RWPE2 (cell line): ENCODE measurements at regions not wholly inside any gene's neighbourhood (a gene's known extent, or its start where the extent isn't known, plus 50 kb on each side); places are given as distances from the start of the nearest gene placed in this dataset.

Experiments used
- ATAC-seq: fragments of 200-7000 bp; cut with Tn5 transposase; 3 replicates; pipeline ENCODE4 v1.9.1; 2021; ENCODE audit warnings: low read depth
- DNase-seq: peaks from one replicate; pipeline ENCODE4 v3.0.0-alpha.2; 2020; ENCODE audit warnings: low spot score
- H3K27ac ChIP-seq: fragments of 450-650 bp; 2 replicates; pipeline ENCODE4 v1.5.1; 2017; ENCODE audit warnings: mild to moderate bottlenecking; ENCODE audit not compliant: poor library complexity, severe bottlenecking
- H3K27me3 ChIP-seq: fragments of 250-450 bp; sonication (Bioruptor Pico); 2 replicates; pipeline ENCODE4 v1.5.1; 2021; ENCODE audit warnings: mild to moderate bottlenecking, moderate library complexity; ENCODE audit not compliant: insufficient read depth, poor library complexity, severe bottlenecking
- H3K36me3 ChIP-seq: fragments of 250-450 bp; sonication (Bioruptor Pico); 2 replicates; pipeline ENCODE4 v1.5.1; 2020; ENCODE audit warnings: low read depth, mild to moderate bottlenecking, moderate library complexity
- H3K4me1 ChIP-seq: fragments of 250-450 bp; sonication (Bioruptor Pico); 2 replicates; pipeline ENCODE4 v1.5.1; 2021; ENCODE audit warnings: mild to moderate bottlenecking, moderate library complexity; ENCODE audit not compliant: insufficient read depth, poor library complexity, severe bottlenecking
- H3K4me3 ChIP-seq: fragments of 250-450 bp; sonication (Bioruptor Pico); 2 replicates; pipeline ENCODE4 v1.5.1; 2021; ENCODE audit warnings: mild to moderate bottlenecking, moderate library complexity; ENCODE audit not compliant: severe bottlenecking
- H3K9me3 ChIP-seq: fragments of 250-450 bp; sonication (Bioruptor Pico); 2 replicates; pipeline ENCODE4 v1.5.1; 2021; ENCODE audit warnings: mild to moderate bottlenecking, moderate library complexity; ENCODE audit not compliant: severe bottlenecking
- TF ChIP-seq, protein P1 (sequence below): fragments of 450-650 bp; IDR thresholded peaks from one replicate; pipeline ENCODE4 v1.5.1; 2017; ENCODE audit warnings: mild to moderate bottlenecking, moderate library complexity; ENCODE audit not compliant: poor library complexity, severe bottlenecking

DNA sequence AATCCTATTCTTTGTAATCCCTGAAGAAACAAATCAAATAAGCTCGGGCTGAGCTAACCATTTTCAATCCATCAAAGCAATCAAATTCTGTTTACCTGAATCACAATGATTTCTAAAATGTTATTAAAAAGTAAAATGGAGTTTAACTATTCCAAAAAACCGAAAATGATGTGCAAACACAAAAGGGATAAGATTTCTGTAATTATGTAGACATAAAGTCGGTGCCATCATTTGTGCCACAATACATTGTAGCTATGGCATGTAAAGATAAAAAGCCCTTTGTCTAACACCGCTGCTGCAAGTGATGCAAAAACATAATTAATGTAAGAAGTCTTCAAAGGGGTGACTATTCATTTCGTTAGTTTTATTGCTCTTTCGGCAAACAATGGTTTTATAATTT, 125.1 kb upstream of the FAM204A start:
- Histone ChIP-seq H3K4me1 (no peaks in the 10 kb centered on the region), H3K9me3 (no peaks in the 10 kb centered on the region), H3K36me3 (no peaks in the 10 kb centered on the region), H3K27ac (no peak overlapping the region), H3K4me3 (no peak overlapping the region), H3K27me3 (no peaks in the 10 kb centered on the region)
- ATAC-seq (no peak), DNase-seq (no peak)
- TF ChIP-seq, protein P1, sequence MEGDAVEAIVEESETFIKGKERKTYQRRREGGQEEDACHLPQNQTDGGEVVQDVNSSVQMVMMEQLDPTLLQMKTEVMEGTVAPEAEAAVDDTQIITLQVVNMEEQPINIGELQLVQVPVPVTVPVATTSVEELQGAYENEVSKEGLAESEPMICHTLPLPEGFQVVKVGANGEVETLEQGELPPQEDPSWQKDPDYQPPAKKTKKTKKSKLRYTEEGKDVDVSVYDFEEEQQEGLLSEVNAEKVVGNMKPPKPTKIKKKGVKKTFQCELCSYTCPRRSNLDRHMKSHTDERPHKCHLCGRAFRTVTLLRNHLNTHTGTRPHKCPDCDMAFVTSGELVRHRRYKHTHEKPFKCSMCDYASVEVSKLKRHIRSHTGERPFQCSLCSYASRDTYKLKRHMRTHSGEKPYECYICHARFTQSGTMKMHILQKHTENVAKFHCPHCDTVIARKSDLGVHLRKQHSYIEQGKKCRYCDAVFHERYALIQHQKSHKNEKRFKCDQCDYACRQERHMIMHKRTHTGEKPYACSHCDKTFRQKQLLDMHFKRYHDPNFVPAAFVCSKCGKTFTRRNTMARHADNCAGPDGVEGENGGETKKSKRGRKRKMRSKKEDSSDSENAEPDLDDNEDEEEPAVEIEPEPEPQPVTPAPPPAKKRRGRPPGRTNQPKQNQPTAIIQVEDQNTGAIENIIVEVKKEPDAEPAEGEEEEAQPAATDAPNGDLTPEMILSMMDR, result no peak

DNA sequence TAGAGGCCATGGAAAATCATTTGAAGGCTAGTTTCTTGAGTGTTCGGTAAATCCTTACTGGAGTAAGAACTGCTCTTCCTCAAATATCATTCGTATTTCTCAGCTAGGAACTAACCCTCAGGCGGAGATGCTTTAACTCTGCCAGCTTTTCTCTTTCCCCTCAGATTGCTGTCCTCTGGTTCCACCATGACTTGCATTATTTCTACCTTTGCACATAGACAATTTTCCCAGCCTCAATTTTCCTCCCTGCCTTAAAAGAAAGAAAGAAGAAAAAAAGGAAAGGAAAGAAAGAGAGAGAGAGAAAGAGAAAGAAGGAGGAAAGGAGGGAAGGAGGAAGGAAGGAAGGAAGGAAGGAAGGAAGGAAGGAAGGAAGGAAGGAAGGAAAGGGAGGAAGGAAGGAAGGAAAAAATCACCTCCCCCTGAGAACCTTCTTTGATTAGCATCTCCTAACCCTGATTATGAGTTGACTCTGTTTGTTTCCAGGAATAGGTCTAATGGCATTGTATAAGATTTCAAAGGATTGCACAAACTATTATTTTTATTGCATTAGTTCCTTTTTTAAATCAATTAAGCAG, 123.3 kb upstream of the FAM204A start:
- Histone ChIP-seq H3K4me1 (no peaks in the 10 kb centered on the region), H3K27me3 (no peaks in the 10 kb centered on the region), H3K4me3 (no peak overlapping the region), H3K27ac (no peak overlapping the region), H3K36me3 (no peaks in the 10 kb centered on the region), H3K9me3 (no peaks in the 10 kb centered on the region)
- DNase-seq (no peak), ATAC-seq (no peak)
- TF ChIP-seq, protein P1, result no peak

DNA sequence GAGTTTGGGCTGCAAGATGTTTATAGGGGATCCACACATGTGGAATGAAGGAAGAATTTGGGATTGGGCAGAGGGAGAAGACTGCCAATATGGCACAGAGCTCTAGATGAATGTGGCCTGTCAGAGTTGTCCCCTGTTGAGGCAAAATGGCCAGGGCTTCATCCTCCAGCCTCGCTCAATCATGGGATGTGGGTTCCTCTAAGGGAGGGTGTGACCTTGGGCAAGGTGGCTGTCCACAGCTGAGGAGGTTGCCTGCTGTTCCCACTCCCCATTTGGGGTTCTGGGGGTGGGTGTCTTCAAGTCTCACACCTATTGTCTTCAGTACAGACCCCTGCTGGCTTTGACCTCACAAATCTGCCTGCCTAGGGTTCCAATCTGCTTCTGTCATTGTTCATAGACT, 121.6 kb upstream of the FAM204A start:
- H3K27ac ChIP-seq, result no peak overlapping the region
- ATAC-seq, result no peak
- TF ChIP-seq, protein P1, result no peak
- no peaks in the 10 kb centered on the region for H3K9me3 ChIP-seq
- H3K36me3 ChIP-seq, result no peaks in the 10 kb centered on the region
- no peaks in the 10 kb centered on the region for H3K4me1 ChIP-seq
- no peak overlapping the region for H3K4me3 ChIP-seq
- no peaks in the 10 kb centered on the region for H3K27me3 ChIP-seq
- no peak for DNase-seq

DNA sequence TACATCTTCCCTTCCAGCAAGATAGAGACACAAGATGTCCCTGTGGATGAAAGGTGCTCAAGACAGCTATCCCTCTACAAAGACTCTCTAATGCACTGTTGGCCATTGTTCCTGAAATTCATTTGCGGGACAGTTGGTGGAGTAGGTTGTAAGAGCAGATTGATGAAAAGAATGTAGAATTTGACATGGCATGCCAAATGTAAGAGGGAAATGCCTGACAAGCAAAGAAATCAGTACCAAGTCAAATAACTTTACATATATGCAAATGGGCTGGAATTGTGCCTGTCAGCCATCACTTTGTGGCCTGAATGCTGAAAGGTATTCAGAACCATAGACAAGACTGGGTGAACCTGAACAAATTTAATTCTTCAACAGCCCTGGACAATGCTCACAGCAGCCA, 120.3 kb upstream of the FAM204A start:
- H3K36me3 ChIP-seq, result no peaks in the 10 kb centered on the region
- H3K9me3 ChIP-seq, result no peaks in the 10 kb centered on the region
- no peaks in the 10 kb centered on the region for H3K27me3 ChIP-seq
- no peak overlapping the region for H3K4me3 ChIP-seq
- H3K27ac ChIP-seq, result no peak overlapping the region
- DNase-seq (no peak), ATAC-seq (no peak)
- no peaks in the 10 kb centered on the region for H3K4me1 ChIP-seq
- TF ChIP-seq, protein P1, result no peak

DNA sequence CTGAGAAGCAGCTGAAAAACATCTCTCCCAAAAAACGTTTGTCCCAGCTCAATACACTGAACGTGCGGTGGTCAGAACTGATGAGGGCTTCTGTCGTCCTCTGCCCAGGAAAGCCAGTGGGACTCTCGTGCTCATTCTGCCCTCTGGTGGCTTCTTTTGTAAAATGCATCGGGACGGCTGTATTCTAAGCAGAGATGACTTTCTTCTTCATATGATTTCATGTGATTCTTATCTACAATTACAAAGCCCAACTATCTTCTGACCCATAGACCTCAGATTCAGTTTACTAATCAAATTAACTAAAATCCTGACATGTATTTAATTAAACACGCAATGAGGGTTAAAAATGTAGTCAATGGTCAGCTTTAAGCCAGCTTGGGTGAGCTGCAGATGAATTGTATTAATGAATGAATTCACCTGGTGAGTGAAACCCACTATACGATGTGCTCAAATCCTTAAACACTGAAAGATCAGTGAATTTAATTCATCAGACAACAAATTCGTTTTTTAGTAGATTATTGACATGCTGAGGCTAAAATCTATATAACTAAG, 117.6 kb upstream of the FAM204A start:
- H3K27ac ChIP-seq, result no peak overlapping the region
- H3K4me1 ChIP-seq, result no peaks in the 10 kb centered on the region
- H3K4me3 ChIP-seq, result no peak overlapping the region
- TF ChIP-seq, protein P1, result peak; percentile 91
- ATAC-seq, result peak; percentile 85
- no peaks in the 10 kb centered on the region for H3K27me3 ChIP-seq
- no peaks in the 10 kb centered on the region for H3K36me3 ChIP-seq
- no peak for DNase-seq
- no peaks in the 10 kb centered on the region for H3K9me3 ChIP-seq
